ENCODE measurements at regions not wholly inside any gene's neighbourhood (a gene's known extent, or its start where the extent isn't known, plus 50 kb on each side); places are given as distances from the start of the nearest gene placed in this dataset.
A peak's percentile ranks its signal among the peaks of the same experiment; 100 is the strongest.
"Not testable (repeated sequence)": the region's sequence is repeated elsewhere in the genome, so short reads cannot be mapped to it uniquely, and the experiment has no call there.

GRCh38 chr18:38790303-38790702 is 1224.7 kb upstream of the CELF4 start:
- DNase-seq (ENCODE audit: low read depth), result no peak

GRCh38 chr18:38789141-38789540 is 1223.5 kb upstream of the CELF4 start:
- no peak for DNase-seq (ENCODE audit: low read depth)

- no peak for DNase-seq (ENCODE audit: low read depth)
These were observed 1221.3 kb upstream of the CELF4 start for GRCh38 chr18:38786906-38787305.

- DNase-seq (ENCODE audit: low read depth), result not testable (repeated sequence)
These were observed 1206.0 kb upstream of the CELF4 start for GRCh38 chr18:38771620-38772019.

- no peak for DNase-seq (ENCODE audit: low read depth)
These were observed 1202.9 kb upstream of the CELF4 start for GRCh38 chr18:38768504-38768903.

- DNase-seq (ENCODE audit: low read depth), result no peak
These were observed 1193.9 kb upstream of the CELF4 start for GRCh38 chr18:38759457-38759856.

- DNase-seq (ENCODE audit: low read depth), result no peak
These were observed 1190.8 kb upstream of the CELF4 start for GRCh38 chr18:38756436-38756835.

- DNase-seq (ENCODE audit: low read depth), result no peak
These were observed 1186.8 kb upstream of the CELF4 start for GRCh38 chr18:38752430-38752829.

- no peak for DNase-seq (ENCODE audit: low read depth)
These were observed 1186.3 kb upstream of the CELF4 start for GRCh38 chr18:38751898-38752297.

GRCh38 chr18:38751211-38751610 is 1185.6 kb upstream of the CELF4 start:
- no peak for DNase-seq (ENCODE audit: low read depth)

- DNase-seq (ENCODE audit: low read depth), result no peak
These were observed 1185.2 kb upstream of the CELF4 start for GRCh38 chr18:38750751-38751150.

GRCh38 chr18:38747153-38747552 is 1181.6 kb upstream of the CELF4 start:
- no peak for DNase-seq (ENCODE audit: low read depth)

- DNase-seq (ENCODE audit: low read depth), result not testable (repeated sequence)
These were observed 1154.6 kb upstream of the CELF4 start for GRCh38 chr18:38720181-38720580.

- DNase-seq (ENCODE audit: low read depth), result no peak
These were observed 1152.8 kb upstream of the CELF4 start for GRCh38 chr18:38718365-38718901.

GRCh38 chr18:38709122-38709521 is 1143.5 kb upstream of the CELF4 start:
- no peak for DNase-seq (ENCODE audit: low read depth)

GRCh38 chr18:38706373-38706772 is 1140.8 kb upstream of the CELF4 start:
- no peak for DNase-seq (ENCODE audit: low read depth)

GRCh38 chr18:38698088-38698487 is 1132.5 kb upstream of the CELF4 start:
- DNase-seq (ENCODE audit: low read depth), result no peak

- DNase-seq (ENCODE audit: low read depth), result peak; percentile 6
These were observed 1130.1 kb upstream of the CELF4 start for GRCh38 chr18:38695559-38696280.

GRCh38 chr18:38693104-38693503 is 1127.5 kb upstream of the CELF4 start:
- no peak for DNase-seq (ENCODE audit: low read depth)

- DNase-seq (ENCODE audit: low read depth), result no peak
These were observed 1125.0 kb upstream of the CELF4 start for GRCh38 chr18:38690626-38691025.

GRCh38 chr18:38688416-38688815 is 1122.8 kb upstream of the CELF4 start:
- DNase-seq (ENCODE audit: low read depth), result no peak

GRCh38 chr18:38670486-38670885 is 1104.9 kb upstream of the CELF4 start:
- no peak for DNase-seq (ENCODE audit: low read depth)

GRCh38 chr18:38664929-38665328 is 1099.3 kb upstream of the CELF4 start:
- no peak for DNase-seq (ENCODE audit: low read depth)

GRCh38 chr18:38663682-38664081 is 1098.1 kb upstream of the CELF4 start:
- no peak for DNase-seq (ENCODE audit: low read depth)

Measured in non-pigmented ciliary epithelial cell (primary cell).